ENCODE measurements at regions not wholly inside any gene's neighbourhood (a gene's known extent, or its start where the extent isn't known, plus 50 kb on each side); places are given as distances from the start of the nearest gene placed in this dataset.

DNA sequence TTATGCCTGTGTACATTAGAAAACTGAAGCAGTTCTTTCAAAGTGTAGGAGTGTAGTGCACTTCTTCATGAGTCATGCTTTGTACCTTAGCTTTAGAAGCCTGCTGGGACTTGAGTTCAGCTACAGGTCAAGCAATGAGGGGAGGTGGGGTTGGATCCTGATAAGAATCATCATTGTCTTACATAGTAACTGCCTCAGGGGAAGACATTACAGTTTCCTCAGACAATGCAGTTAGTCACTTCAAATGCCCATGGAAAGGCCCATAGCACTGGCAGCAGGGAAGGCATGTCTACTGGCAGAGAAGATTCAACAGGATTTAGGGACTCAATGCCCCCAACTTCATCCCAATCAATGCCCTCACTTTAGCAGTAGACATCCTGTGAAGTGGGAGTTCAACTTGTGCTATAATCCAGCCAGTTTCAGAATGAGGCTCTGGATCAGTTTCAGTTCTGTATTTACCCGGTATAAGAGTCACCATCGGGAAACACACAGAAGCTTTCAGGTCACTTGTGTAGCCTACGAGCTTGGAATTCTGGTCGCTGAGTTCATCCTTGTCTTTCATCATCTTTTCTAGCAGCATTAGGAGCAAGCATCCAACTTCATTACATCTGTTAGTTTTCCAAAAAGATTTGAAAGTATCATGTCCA is 1216.5 kb downstream of the RAPGEF2 start:
- Histone ChIP-seq H3K4me3 (no peak overlapping the region), H3K27me3 (no peaks in the 10 kb centered on the region), H3K36me3 (no peaks in the 10 kb centered on the region), H3K4me1 (no peaks in the 10 kb centered on the region), H3K27ac (replicated peaks in 1 of 4) (no peak overlapping the region), H3K9me3 (no peaks in the 10 kb centered on the region)
- TF ChIP-seq POLR2A (IDR thresholded peaks at IDR 0.05; ENCODE audit: low read depth) = no peak
- TF ChIP-seq, protein P1, sequence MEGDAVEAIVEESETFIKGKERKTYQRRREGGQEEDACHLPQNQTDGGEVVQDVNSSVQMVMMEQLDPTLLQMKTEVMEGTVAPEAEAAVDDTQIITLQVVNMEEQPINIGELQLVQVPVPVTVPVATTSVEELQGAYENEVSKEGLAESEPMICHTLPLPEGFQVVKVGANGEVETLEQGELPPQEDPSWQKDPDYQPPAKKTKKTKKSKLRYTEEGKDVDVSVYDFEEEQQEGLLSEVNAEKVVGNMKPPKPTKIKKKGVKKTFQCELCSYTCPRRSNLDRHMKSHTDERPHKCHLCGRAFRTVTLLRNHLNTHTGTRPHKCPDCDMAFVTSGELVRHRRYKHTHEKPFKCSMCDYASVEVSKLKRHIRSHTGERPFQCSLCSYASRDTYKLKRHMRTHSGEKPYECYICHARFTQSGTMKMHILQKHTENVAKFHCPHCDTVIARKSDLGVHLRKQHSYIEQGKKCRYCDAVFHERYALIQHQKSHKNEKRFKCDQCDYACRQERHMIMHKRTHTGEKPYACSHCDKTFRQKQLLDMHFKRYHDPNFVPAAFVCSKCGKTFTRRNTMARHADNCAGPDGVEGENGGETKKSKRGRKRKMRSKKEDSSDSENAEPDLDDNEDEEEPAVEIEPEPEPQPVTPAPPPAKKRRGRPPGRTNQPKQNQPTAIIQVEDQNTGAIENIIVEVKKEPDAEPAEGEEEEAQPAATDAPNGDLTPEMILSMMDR (IDR thresholded peaks at IDR 0.05) = no peak
- TF ChIP-seq EP300 (IDR thresholded peaks at IDR 0.05) = no peak
- no peak for TF ChIP-seq POLR2AphosphoS5 (IDR thresholded peaks at IDR 0.05)
- intact Hi-C loops (cut with DNase I) = no loop called here
- WGBS = 69% methylated on average over 4 of the region's 4 CpGs
- no peak for DNase-seq (ENCODE audit: extremely low spot score)

DNA sequence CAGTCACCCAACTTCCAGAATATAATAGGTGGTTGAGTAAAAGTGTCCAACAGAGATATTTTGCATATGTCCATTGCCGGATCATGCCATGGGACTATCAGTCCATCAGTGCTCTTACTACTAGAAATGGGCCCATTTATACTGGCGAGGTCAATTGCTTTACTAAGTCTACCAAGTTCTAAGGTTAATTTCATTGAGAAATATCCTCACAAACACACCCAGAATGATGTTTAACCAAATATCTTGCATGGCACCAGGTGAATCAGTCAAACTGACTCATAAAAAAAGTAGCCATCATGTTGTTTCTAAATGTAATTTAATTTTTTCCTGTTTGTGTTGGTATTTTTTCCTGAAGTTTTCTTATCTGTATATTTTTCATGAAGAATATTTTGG is 1217.0 kb downstream of the RAPGEF2 start:
- intact Hi-C loops (cut with DNase I) = no loop called here
- WGBS = 89% methylated on average over 2 of the region's 2 CpGs

DNA sequence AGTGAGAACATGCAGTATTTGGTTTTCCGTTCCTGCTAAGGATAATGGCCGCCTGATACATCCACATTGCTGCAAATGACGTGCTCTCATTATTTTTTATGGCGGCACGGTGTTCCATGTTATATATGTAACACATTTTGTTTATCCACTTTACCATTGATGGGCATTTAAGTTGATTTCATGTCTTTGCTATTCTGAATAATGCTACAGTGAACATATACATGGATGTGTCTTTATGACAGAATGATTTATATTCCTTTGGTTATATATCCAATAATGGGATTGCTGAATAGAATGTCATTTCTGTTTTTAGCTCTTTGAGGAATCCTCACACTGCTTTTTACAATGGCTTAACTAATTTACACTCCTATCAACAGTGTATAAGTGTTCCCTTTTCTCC is 1223.2 kb downstream of the RAPGEF2 start:
- Histone ChIP-seq H3K4me3 (no peak overlapping the region), H3K9me3 (no peaks in the 10 kb centered on the region), H3K27me3 (no peaks in the 10 kb centered on the region), H3K27ac (replicated peaks in 1 of 4) (no peak overlapping the region), H3K4me1 (no peaks in the 10 kb centered on the region), H3K36me3 (no peaks in the 10 kb centered on the region)
- WGBS = 74% methylated on average over 5 of the region's 5 CpGs
- TF ChIP-seq POLR2AphosphoS5 (IDR thresholded peaks at IDR 0.05) (no peak), POLR2A (IDR thresholded peaks at IDR 0.05; ENCODE audit: low read depth) (no peak), EP300 (IDR thresholded peaks at IDR 0.05) (no peak)
- TF ChIP-seq, protein P1 (IDR thresholded peaks at IDR 0.05) = no peak
- DNase-seq (ENCODE audit: extremely low spot score) = no peak
- intact Hi-C loops (cut with DNase I) = no loop called here

More for the DNA sequence above, 1217.0 kb downstream of the RAPGEF2 start:
- Histone ChIP-seq H3K4me1 (no peaks in the 10 kb centered on the region), H3K27me3 (no peaks in the 10 kb centered on the region), H3K9me3 (no peaks in the 10 kb centered on the region), H3K36me3 (no peaks in the 10 kb centered on the region), H3K27ac (replicated peaks in 1 of 4) (no peak overlapping the region), H3K4me3 (no peak overlapping the region)
- DNase-seq (ENCODE audit: extremely low spot score) = no peak
- TF ChIP-seq, protein P1 (IDR thresholded peaks at IDR 0.05) = no peak

DNA sequence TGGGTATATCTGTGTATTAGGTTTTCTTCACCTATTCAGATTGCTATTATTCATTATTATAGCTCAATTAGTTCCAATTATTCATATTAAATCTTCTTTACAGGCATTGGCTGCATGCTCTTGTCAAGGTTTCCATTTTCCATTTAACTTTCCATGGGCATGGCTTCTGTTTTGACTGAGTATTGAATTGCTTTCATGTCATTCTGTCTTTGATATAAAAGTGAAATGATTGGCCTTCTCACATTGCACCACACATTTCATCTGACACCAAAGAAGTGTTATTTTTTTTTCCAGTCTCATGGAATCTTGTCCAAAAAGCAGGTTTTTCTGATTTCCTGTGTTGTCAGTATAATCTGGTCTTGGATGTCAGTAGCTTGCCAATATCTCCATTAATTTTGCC is 1244.3 kb downstream of the RAPGEF2 start:
- Histone ChIP-seq H3K9me3 (no peaks in the 10 kb centered on the region), H3K27ac (replicated peaks in 1 of 4) (no peak overlapping the region), H3K4me1 (no peaks in the 10 kb centered on the region), H3K36me3 (no peaks in the 10 kb centered on the region), H3K27me3 (no peaks in the 10 kb centered on the region), H3K4me3 (no peak overlapping the region)
- intact Hi-C loops (cut with DNase I) = no loop called here
- TF ChIP-seq POLR2A (IDR thresholded peaks at IDR 0.05; ENCODE audit: low read depth) = no peak
- TF ChIP-seq POLR2AphosphoS5 (IDR thresholded peaks at IDR 0.05) = no peak
- no peak for DNase-seq (ENCODE audit: extremely low spot score)

DNA sequence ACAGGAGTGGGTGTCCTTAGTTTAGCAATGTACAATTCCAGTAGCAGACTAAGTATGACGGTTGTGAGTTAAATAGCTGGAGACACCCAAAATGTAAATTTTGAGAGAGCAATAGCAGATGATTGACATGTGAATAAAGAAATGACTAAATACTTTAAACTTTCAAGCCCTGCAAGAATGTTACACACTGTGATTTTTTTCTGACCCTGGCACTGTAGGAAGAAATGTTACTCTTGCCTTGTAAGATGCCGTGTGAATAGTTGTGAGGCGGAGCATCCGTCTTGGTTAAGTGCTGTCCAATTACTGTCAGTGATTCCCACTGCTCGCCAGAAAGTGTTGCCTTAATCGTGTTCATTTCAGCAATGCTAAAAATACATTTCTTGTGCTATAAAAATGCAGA is 1248.1 kb downstream of the RAPGEF2 start:
- no peaks in the 10 kb centered on the region for H3K27me3 ChIP-seq
- DNase-seq (ENCODE audit: extremely low spot score) = no peak
- H3K36me3 ChIP-seq = no peaks in the 10 kb centered on the region
- H3K27ac ChIP-seq (replicated peaks in 1 of 4) = no peak overlapping the region
- intact Hi-C loops (cut with DNase I) = no loop called here
- TF ChIP-seq POLR2A (IDR thresholded peaks at IDR 0.05; ENCODE audit: low read depth) (no peak), EP300 (IDR thresholded peaks at IDR 0.05) (no peak), POLR2AphosphoS5 (IDR thresholded peaks at IDR 0.05) (no peak)
- TF ChIP-seq, protein P1 (IDR thresholded peaks at IDR 0.05) = no peak
- no peaks in the 10 kb centered on the region for H3K9me3 ChIP-seq
- WGBS = 49% methylated on average over 6 of the region's 6 CpGs
- no peak overlapping the region for H3K4me3 ChIP-seq
- H3K4me1 ChIP-seq = no peaks in the 10 kb centered on the region

Measured in esophagus muscularis mucosa (tissue), 4 donors.